ENCODE measurements at regions not wholly inside any gene's neighbourhood (a gene's known extent, or its start where the extent isn't known, plus 50 kb on each side); places are given as distances from the start of the nearest gene placed in this dataset.

DNA sequence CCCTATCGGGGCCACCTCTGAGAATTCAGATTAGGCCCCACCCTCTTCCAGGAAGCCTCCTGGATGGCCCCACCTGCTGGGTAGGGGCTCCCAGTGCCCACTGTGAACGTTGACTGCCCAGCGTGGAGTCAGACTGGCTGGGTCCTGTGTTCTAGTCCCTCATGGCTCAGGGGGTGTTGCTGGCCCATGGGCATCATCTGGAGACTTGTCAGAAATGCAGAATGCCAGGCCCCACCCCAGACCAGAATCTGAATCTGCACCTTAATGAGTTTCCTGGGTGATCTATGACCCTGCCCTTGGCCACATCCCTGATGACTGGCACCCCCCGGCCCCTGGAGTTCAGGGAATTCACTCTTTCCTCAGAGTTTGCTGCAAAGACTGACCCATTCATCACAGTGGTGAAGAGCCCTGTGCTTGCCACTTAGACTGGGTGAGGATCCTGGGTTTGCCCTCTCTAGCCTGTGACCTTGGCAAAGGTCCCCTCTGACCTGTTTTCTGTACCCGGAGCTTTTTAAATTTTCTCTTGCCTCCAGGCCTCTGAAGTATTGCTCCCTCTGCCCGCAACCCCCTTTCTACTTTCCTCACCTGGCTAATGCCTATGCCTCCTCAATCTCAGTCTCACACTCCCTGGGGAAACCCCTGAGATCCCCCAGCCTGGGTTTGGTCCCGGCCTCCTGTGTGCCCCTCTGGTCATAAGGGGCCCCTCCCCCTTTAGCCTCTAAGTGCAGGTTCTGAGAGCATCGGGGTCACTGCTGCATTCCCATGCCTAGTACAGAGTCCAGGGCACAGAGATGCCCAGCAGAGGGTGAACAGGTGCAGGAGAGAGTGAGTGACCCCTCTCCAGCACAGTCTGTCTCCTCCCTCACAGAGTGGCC is 184.2 kb downstream of the MATN1 start:
- TF ChIP-seq, protein P1, sequence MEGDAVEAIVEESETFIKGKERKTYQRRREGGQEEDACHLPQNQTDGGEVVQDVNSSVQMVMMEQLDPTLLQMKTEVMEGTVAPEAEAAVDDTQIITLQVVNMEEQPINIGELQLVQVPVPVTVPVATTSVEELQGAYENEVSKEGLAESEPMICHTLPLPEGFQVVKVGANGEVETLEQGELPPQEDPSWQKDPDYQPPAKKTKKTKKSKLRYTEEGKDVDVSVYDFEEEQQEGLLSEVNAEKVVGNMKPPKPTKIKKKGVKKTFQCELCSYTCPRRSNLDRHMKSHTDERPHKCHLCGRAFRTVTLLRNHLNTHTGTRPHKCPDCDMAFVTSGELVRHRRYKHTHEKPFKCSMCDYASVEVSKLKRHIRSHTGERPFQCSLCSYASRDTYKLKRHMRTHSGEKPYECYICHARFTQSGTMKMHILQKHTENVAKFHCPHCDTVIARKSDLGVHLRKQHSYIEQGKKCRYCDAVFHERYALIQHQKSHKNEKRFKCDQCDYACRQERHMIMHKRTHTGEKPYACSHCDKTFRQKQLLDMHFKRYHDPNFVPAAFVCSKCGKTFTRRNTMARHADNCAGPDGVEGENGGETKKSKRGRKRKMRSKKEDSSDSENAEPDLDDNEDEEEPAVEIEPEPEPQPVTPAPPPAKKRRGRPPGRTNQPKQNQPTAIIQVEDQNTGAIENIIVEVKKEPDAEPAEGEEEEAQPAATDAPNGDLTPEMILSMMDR (IDR thresholded peaks at IDR 0.05; ENCODE audit: low read depth, low read length, missing input control): no peak
- TF ChIP-seq RXRA (IDR thresholded peaks at IDR 0.05) (no peak), RAD21 (IDR thresholded peaks at IDR 0.05) (no peak), YY1 (IDR thresholded peaks at IDR 0.05) (no peak)
